H1 (cell line): ENCODE measurements at regions not wholly inside any gene's neighbourhood (a gene's known extent, or its start where the extent isn't known, plus 50 kb on each side); places are given as distances from the start of the nearest gene placed in this dataset.

Experiments
- CTCF ChIA-PET: fragments of 300-600 bp; sonication (Branson Sonifier 250); formaldehyde crosslinking; loops from one replicate; lab custom pipeline; 2021; ENCODE audit not compliant: partially characterized antibody; lab: Charles Lee
- POLR2A ChIA-PET: fragments of 300-600 bp; sonication (Branson Sonifier 250); formaldehyde crosslinking; loops from one replicate; lab custom pipeline; 2021; ENCODE audit warnings: inconsistent platforms; ENCODE audit not compliant: partially characterized antibody; lab: Charles Lee
- DNase-seq, 2 experiments: peaks; one replicate each; pipeline versions ENCODE4 v3.0.0 to v3.0.0-alpha.2; 2010 to 2022; ENCODE audit warnings: low spot score in 2 of 2, low read depth in 1 of 2, mixed read lengths in 1 of 2
- FAIRE-seq: peaks from 2 replicates; lab custom pipeline; 2011; peaks lifted over from hg19 to GRCh38; lab: Jason Lieb, UNC
- H2AFZ ChIP-seq: 2 replicates; pipeline ENCODE4 v1.8.1; 2012; ENCODE audit warnings: low read length, inconsistent platforms
- H2AK5ac ChIP-seq: 2 replicates; pipeline ENCODE4 v1.6.1; 2013; ENCODE audit warnings: low read depth, low read length
- H2BK120ac ChIP-seq: replicated peaks from 2 replicates; pipeline ENCODE3; 2013; ENCODE audit warnings: low read depth, low read length, inconsistent platforms
- H2BK12ac ChIP-seq: 2 replicates; pipeline ENCODE4 v1.6.1; 2013; ENCODE audit warnings: low read depth, low read length
- H2BK15ac ChIP-seq: 2 replicates; pipeline ENCODE4 v1.6.1; 2013; ENCODE audit warnings: low read length
- H2BK20ac ChIP-seq: 2 replicates; pipeline ENCODE4 v1.6.1; 2013; ENCODE audit warnings: low read length
- H2BK5ac ChIP-seq: 2 replicates; pipeline ENCODE4 v1.6.1; 2013; ENCODE audit warnings: low read depth, low read length
- H3K14ac ChIP-seq: 2 replicates; pipeline ENCODE4 v1.6.1; 2013; ENCODE audit warnings: inconsistent platforms; ENCODE audit not compliant: insufficient read length
- H3K18ac ChIP-seq: 2 replicates; pipeline ENCODE4 v1.6.1; 2013; ENCODE audit warnings: low read length; ENCODE audit errors: extremely low read depth
- H3K23ac ChIP-seq: 2 replicates; pipeline ENCODE4 v1.6.1; 2013; ENCODE audit warnings: inconsistent platforms; ENCODE audit not compliant: insufficient read length
- H3K23me2 ChIP-seq: 2 replicates; pipeline ENCODE4 v1.6.1; 2013; ENCODE audit warnings: low read depth, low read length
- H3K27ac ChIP-seq: 2 replicates; pipeline ENCODE4 v1.6.1; 2011; ENCODE audit warnings: low read depth, low read length, inconsistent platforms
- H3K27me3 ChIP-seq, 4 experiments: replicated peaks in 1 of 4; 1 replicate in 1 of 4; 2 replicates in 3 of 4; pipeline versions ENCODE4 v1.6.1 to v1.8.1; 2011 to 2013; ENCODE audit warnings: low read length in 3 of 4, mild to moderate bottlenecking in 3 of 4, inconsistent platforms in 2 of 4, mixed read lengths in 2 of 4, moderate library complexity in 1 of 4; ENCODE audit not compliant: control insufficient read depth in 3 of 4, insufficient read depth in 3 of 4; ENCODE audit errors: extremely low read depth in 1 of 4
- H3K36me3 ChIP-seq, 4 experiments: 2 replicates each; pipeline versions ENCODE4 v1.6.1 to v1.8.1; 2011 to 2013; ENCODE audit warnings: mild to moderate bottlenecking in 4 of 4, low read length in 3 of 4, moderate library complexity in 2 of 4, control low read depth in 1 of 4, inconsistent platforms in 1 of 4; ENCODE audit not compliant: insufficient read depth in 4 of 4, control insufficient read depth in 2 of 4
- H3K4ac ChIP-seq: replicated peaks from 2 replicates; pipeline ENCODE3; 2013; ENCODE audit warnings: low read length, low read depth, mixed read lengths, inconsistent platforms; ENCODE audit not compliant: insufficient read length
- H3K4me1 ChIP-seq, 4 experiments: replicated peaks in 1 of 4; 1 replicate in 1 of 4; 2 replicates in 3 of 4; pipeline versions ENCODE4 v1.6.1 to v1.8.1; 2011 to 2013; ENCODE audit warnings: low read length in 3 of 4, inconsistent platforms in 2 of 4, mixed read lengths in 1 of 4; ENCODE audit not compliant: insufficient read depth in 4 of 4, control insufficient read depth in 3 of 4
- H3K4me2 ChIP-seq, 2 experiments: 2 replicates each; pipeline versions ENCODE4 v1.6.1 to v1.8.1; 2011 to 2013; ENCODE audit warnings: low read depth in 2 of 2, low read length in 2 of 2, control low read depth in 1 of 2, inconsistent platforms in 1 of 2, mild to moderate bottlenecking in 1 of 2; ENCODE audit not compliant: insufficient read depth in 1 of 2
- H3K4me3 ChIP-seq, 4 experiments: fragments of 200-600, 300-600 bp in 1 of 4; sonication (generic), shearing (Covaris generic), sonication (Bioruptor Twin) in 1 of 4; 2 replicates each; pipeline versions ENCODE4 v1.5.1 to v1.8.1; 2011 to 2016; ENCODE audit warnings: low read length in 4 of 4, low read depth in 3 of 4, control low read depth in 2 of 4, inconsistent platforms in 2 of 4, mild to moderate bottlenecking in 2 of 4, mixed read lengths in 1 of 4, moderate library complexity in 1 of 4; ENCODE audit not compliant: insufficient read depth in 2 of 4; ENCODE audit errors: extremely low read depth in 1 of 4
- H3K56ac ChIP-seq: replicated peaks from 2 replicates; pipeline ENCODE3; 2013; ENCODE audit warnings: low read depth, mild to moderate bottlenecking, mixed read lengths, low read length, inconsistent platforms; ENCODE audit not compliant: insufficient read length
- H3K79me1 ChIP-seq: 2 replicates; pipeline ENCODE4 v1.6.1; 2013; ENCODE audit warnings: low read depth, low read length, control low read depth
- H3K79me2 ChIP-seq, 2 experiments: 2 replicates each; pipeline versions ENCODE4 v1.6.1 to v1.8.1; 2012 to 2013; ENCODE audit warnings: low read length in 2 of 2, mild to moderate bottlenecking in 2 of 2, inconsistent platforms in 1 of 2; ENCODE audit not compliant: insufficient read depth in 2 of 2, control insufficient read depth in 1 of 2
- H3K9ac ChIP-seq, 4 experiments: replicated peaks in 1 of 4; 1 replicate in 1 of 4; 2 replicates in 3 of 4; pipeline versions ENCODE4 v1.6.1 to v1.8.1; 2011 to 2013; ENCODE audit warnings: low read depth in 3 of 4, low read length in 3 of 4, control low read depth in 2 of 4, mild to moderate bottlenecking in 2 of 4, moderate library complexity in 2 of 4, inconsistent platforms in 1 of 4; ENCODE audit errors: extremely low read depth in 1 of 4
- H3K9me3 ChIP-seq, 2 experiments: 2 replicates each; pipeline versions ENCODE4 v1.6.1 to v1.8.1; 2012 to 2013; ENCODE audit warnings: mild to moderate bottlenecking in 2 of 2, moderate library complexity in 2 of 2, control low read depth in 1 of 2, inconsistent platforms in 1 of 2, low read depth in 1 of 2, low read length in 1 of 2, mixed read lengths in 1 of 2; ENCODE audit not compliant: insufficient read depth in 2 of 2
- H4K20me1 ChIP-seq, 2 experiments: replicated peaks in 1 of 2; 2 replicates each; pipeline versions ENCODE3 to v1.8.1; 2011 to 2013; ENCODE audit warnings: inconsistent platforms in 2 of 2, low read length in 2 of 2, mild to moderate bottlenecking in 1 of 2; ENCODE audit not compliant: insufficient read depth in 2 of 2, control insufficient read depth in 1 of 2
- H4K5ac ChIP-seq: 2 replicates; pipeline ENCODE4 v1.6.1; 2013; ENCODE audit warnings: low read length, low read depth, mixed read lengths, inconsistent platforms; ENCODE audit not compliant: insufficient read length
- H4K8ac ChIP-seq: 2 replicates; pipeline ENCODE4 v1.8.0; 2013; ENCODE audit warnings: mild to moderate bottlenecking, moderate library complexity, low read length, inconsistent platforms; ENCODE audit not compliant: insufficient read depth; ENCODE audit errors: extremely low read depth
- H4K91ac ChIP-seq: replicated peaks from 2 replicates; pipeline ENCODE3; 2013; ENCODE audit warnings: low read length, mixed read lengths, inconsistent platforms; ENCODE audit not compliant: insufficient read length
- KDM4A ChIP-seq: IDR thresholded peaks from one replicate; pipeline ENCODE4 v1.7.1; 2012; ENCODE audit warnings: low read depth, mild to moderate bottlenecking, moderate library complexity, low read length, inconsistent platforms; ENCODE audit not compliant: severe bottlenecking
- RAD21 ChIP-seq, 2 experiments: IDR thresholded peaks in 1 of 2; conservative IDR thresholded peaks in 1 of 2; 2 replicates each; pipeline ENCODE4 v1.6.1; 2011; ENCODE audit warnings: low read depth in 2 of 2, low read length in 2 of 2, improper control_type of control experiment in 1 of 2, inconsistent platforms in 1 of 2, mild to moderate bottlenecking in 1 of 2, moderate library complexity in 1 of 2
- SAP30 ChIP-seq: fragments of 300-600 bp; sonication (generic); IDR thresholded peaks from 2 replicates; pipeline ENCODE4 v1.7.1; 2012; ENCODE audit warnings: low read length, moderate library complexity, mild to moderate bottlenecking, inconsistent platforms; ENCODE audit not compliant: insufficient read depth, insufficient replicate concordance
- WGBS, 2 experiments: shearing (Covaris generic) in 1 of 2; methylation state at CpG; one replicate each; pipeline versions ENCODE4 v1.1.6 to v1.1.7; 2013 to 2015; ENCODE audit warnings: low lambda C conversion rate in 2 of 2, mixed read lengths in 2 of 2, inconsistent platforms in 1 of 2, low coverage in 1 of 2, missing lambda C conversion rate in 1 of 2; ENCODE audit not compliant: insufficient replicate concordance in 2 of 2, insufficient coverage in 1 of 2, insufficient read length in 1 of 2; ENCODE audit errors: extremely low coverage in 1 of 2, missing lambda C conversion rate in 1 of 2; 5-methylcytosine and 5-hydroxymethylcytosine counted together
- TF ChIP-seq, protein P1 (sequence below), 3 experiments: IDR thresholded peaks; 1 replicate in 2 of 3; 2 replicates in 1 of 3; pipeline versions ENCODE4 v1.5.1 to v1.6.1; 2011; ENCODE audit warnings: low read length in 3 of 3, mild to moderate bottlenecking in 3 of 3, inconsistent platforms in 2 of 3, low read depth in 1 of 3, moderate library complexity in 1 of 3; ENCODE audit not compliant: insufficient read depth in 1 of 3; ENCODE audit errors: control extremely low read depth in 1 of 3

DNA sequence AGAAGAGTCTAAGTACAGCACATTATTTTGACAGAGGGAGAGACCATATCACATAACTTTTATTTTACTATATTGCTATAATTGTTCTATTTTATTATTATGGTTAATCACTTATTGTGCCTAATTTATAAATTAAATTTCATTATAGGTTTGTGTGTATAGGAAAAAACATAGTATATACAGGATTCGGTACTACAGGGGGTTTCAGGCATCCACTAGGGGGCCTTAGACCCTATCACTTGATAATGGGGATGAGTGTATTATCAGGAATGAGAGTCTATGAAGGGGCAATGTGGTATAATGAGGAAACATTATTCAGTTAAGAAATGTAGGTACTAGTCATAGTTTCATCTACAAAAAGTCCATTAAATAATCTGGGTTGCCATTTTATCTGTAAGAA lies 833.1 kb downstream of the C4orf33 start:
- Histone ChIP-seq H2AK5ac (no peak overlapping the region), H3K56ac (no peak overlapping the region), H2BK12ac (no peak overlapping the region), H4K20me1 (no peaks in the 10 kb centered on the region), H3K9me3 (no peaks in the 10 kb centered on the region), H2BK5ac (no peak overlapping the region), H3K4me2 (no peak overlapping the region), H3K4me1 (peaks cover 0 to 3% (median under 1%) of the 10 kb centered on the region in 4 experiments; a peak in 1 of 7 replicates), H2BK120ac (no peak overlapping the region), H3K4me3 (no peak overlapping the region), H4K5ac (no peak overlapping the region), H2BK15ac (no peak overlapping the region), H3K23ac (no peak overlapping the region), H3K14ac (no peak overlapping the region), H3K27me3 (no peaks in the 10 kb centered on the region), H3K18ac (no peak overlapping the region), H4K8ac (no peak overlapping the region), H3K79me1 (no peaks in the 10 kb centered on the region), H3K79me2 (no peaks in the 10 kb centered on the region), H2AFZ (no peak overlapping the region), H3K27ac (no peak overlapping the region), H4K91ac (no peak overlapping the region), H3K36me3 (no peaks in the 10 kb centered on the region), H2BK20ac (no peak overlapping the region), H3K23me2 (no peaks in the 10 kb centered on the region; the same call in 1 of the 2 replicates), H3K9ac (no peak overlapping the region), H3K4ac (no peak overlapping the region)
- DNase-seq (no peak), FAIRE-seq (no peak)
- 65% methylated on average over 1 of the region's 1 CpG; no CpG with 5 or more reads in 1 of the 2 experiments for WGBS, 2 experiments
- TF ChIP-seq, protein P1, sequence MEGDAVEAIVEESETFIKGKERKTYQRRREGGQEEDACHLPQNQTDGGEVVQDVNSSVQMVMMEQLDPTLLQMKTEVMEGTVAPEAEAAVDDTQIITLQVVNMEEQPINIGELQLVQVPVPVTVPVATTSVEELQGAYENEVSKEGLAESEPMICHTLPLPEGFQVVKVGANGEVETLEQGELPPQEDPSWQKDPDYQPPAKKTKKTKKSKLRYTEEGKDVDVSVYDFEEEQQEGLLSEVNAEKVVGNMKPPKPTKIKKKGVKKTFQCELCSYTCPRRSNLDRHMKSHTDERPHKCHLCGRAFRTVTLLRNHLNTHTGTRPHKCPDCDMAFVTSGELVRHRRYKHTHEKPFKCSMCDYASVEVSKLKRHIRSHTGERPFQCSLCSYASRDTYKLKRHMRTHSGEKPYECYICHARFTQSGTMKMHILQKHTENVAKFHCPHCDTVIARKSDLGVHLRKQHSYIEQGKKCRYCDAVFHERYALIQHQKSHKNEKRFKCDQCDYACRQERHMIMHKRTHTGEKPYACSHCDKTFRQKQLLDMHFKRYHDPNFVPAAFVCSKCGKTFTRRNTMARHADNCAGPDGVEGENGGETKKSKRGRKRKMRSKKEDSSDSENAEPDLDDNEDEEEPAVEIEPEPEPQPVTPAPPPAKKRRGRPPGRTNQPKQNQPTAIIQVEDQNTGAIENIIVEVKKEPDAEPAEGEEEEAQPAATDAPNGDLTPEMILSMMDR (IDR thresholded peaks at IDR 0.05; ENCODE audit: control extremely low read depth in 1 of 3, insufficient read depth in 1 of 3, low read depth in 1 of 3, low read length in 3 of 3) = peak in 2 of 3 experiments; percentile 20 to 54; a peak in 2 of 4 replicates
- no peak for TF ChIP-seq SAP30
- no peak for TF ChIP-seq KDM4A
- peak; percentile 68 to 69 for TF ChIP-seq RAD21 (IDR thresholded peaks at IDR 0.05 in 1 of 2, conservative IDR thresholded peaks at IDR 0.05 in 1 of 2; ENCODE audit: low read depth in 2 of 2, low read length in 2 of 2)
- POLR2A ChIA-PET = no interaction called here
- CTCF ChIA-PET = interaction anchor here (0.8 to 1.5 kb wide), 3 partner anchors 196 to 637 kb away, joined by 3 to 5 read pairs (median 4); no protein-coding TSS in a partner anchor
